Breast epithelium (tissue), 4 donors: ENCODE measurements at regions not wholly inside any gene's neighbourhood (a gene's known extent, or its start where the extent isn't known, plus 50 kb on each side); places are given as distances from the start of the nearest gene placed in this dataset.

ENCODE experiments used
- DNase-seq, 2 donors: peaks; one replicate each; pipeline ENCODE4 v3.0.0-alpha.2; 2019; ENCODE audit warnings: low spot score in 2 of 2
- H3K27ac ChIP-seq, 2 donors: fragments of 200-600 bp; sonication (generic) in 1 of 2; one replicate each; pipeline ENCODE4 v1.5.1; 2016 to 2019; ENCODE audit warnings: mild to moderate bottlenecking in 1 of 2
- H3K27me3 ChIP-seq, 2 donors: fragments of 200-600 bp; sonication (generic) in 1 of 2; one replicate each; pipeline versions ENCODE4 v1.5.1 to v1.6.0; 2017 to 2019; ENCODE audit warnings: control low read depth in 1 of 2, mild to moderate bottlenecking in 1 of 2
- H3K36me3 ChIP-seq: fragments of 200-600 bp; one replicate; pipeline ENCODE4 v1.5.1; 2019
- H3K4me1 ChIP-seq, 2 donors: fragments of 200-600 bp; sonication (generic); one replicate each; pipeline ENCODE4 v1.5.1; 2016 to 2019; ENCODE audit warnings: control low read depth in 1 of 2
- H3K4me3 ChIP-seq, 3 donors: fragments of 200-600 bp; sonication (generic); 1 replicate in 2 of 3; 2 replicates in 1 of 3; pipeline ENCODE4 v1.5.1; 2016 to 2019; ENCODE audit warnings: mild to moderate bottlenecking in 3 of 3, moderate library complexity in 2 of 3
- H3K9me3 ChIP-seq, 2 donors: fragments of 200-600 bp; sonication (generic) in 1 of 2; one replicate each; pipeline ENCODE4 v1.5.1; 2016 to 2019; ENCODE audit warnings: control low read depth in 1 of 2
- POLR2A ChIP-seq: fragments of 450-650 bp; IDR thresholded peaks from one replicate; pipeline ENCODE4 v1.6.1; 2016; ENCODE audit warnings: antibody characterized with exemption, mild to moderate bottlenecking, moderate library complexity
- POLR2AphosphoS5 ChIP-seq, 3 donors: sonication (generic); formaldehyde crosslinking; IDR thresholded peaks; one replicate each; pipeline ENCODE4 v1.6.1; 2017; ENCODE audit warnings: antibody characterized with exemption in 3 of 3
- intact Hi-C: fragments of 100-400 bp; cut with DNase I; formaldehyde crosslinking; loops from one replicate; pipeline ENCODE4 v1.15.1; 2023; ENCODE audit warnings: low total_unique reads
- TF ChIP-seq, protein P1 (sequence below), 3 donors: fragments of 450-650 bp; IDR thresholded peaks; one replicate each; pipeline ENCODE4 v1.5.1; 2016 to 2017; ENCODE audit warnings: antibody characterized with exemption in 3 of 3, mild to moderate bottlenecking in 3 of 3, moderate library complexity in 3 of 3

- Histone ChIP-seq H3K9me3 (no peaks in the 10 kb centered on the region), H3K4me3 (no peak overlapping the region), H3K27ac (peak overlapping the region; percentile 18 to 78), H3K4me1 (no peaks in the 10 kb centered on the region), H3K27me3 (no peaks in the 10 kb centered on the region), H3K36me3 (no peaks in the 10 kb centered on the region)
- TF ChIP-seq POLR2A = no peak
- peak in 2 of 3 donors; percentile 48 to 81 for TF ChIP-seq POLR2AphosphoS5 (IDR thresholded peaks at IDR 0.05)
- intact Hi-C loops = no loop called here
- DNase-seq = no peak
These were observed 61.1 kb upstream of the ZMIZ1 start for GRCh38 chr10:79007421-79008319.

DNA sequence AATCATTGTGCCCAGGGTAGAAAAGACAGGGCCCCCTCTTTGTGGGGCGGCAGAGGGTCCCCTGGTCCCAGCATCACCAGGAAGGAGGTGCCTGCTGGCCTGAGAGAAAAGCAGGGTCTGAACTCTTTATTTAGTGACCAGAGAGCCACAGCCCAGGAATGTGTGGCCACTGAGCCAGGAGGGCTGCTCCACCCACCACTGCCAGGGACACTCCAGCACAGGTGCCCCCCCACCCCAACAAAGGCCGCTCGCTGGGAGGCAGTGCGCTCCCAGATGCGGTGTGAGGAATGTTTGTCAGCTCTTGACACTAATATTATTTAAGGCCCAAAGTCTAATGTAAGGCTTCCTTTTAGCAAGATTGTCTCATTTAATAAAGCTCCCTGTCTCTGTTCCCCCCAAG, 59.6 kb upstream of the ZMIZ1 start:
- TF ChIP-seq POLR2AphosphoS5 (IDR thresholded peaks at IDR 0.05) (no peak), POLR2A (no peak)
- TF ChIP-seq, protein P1, sequence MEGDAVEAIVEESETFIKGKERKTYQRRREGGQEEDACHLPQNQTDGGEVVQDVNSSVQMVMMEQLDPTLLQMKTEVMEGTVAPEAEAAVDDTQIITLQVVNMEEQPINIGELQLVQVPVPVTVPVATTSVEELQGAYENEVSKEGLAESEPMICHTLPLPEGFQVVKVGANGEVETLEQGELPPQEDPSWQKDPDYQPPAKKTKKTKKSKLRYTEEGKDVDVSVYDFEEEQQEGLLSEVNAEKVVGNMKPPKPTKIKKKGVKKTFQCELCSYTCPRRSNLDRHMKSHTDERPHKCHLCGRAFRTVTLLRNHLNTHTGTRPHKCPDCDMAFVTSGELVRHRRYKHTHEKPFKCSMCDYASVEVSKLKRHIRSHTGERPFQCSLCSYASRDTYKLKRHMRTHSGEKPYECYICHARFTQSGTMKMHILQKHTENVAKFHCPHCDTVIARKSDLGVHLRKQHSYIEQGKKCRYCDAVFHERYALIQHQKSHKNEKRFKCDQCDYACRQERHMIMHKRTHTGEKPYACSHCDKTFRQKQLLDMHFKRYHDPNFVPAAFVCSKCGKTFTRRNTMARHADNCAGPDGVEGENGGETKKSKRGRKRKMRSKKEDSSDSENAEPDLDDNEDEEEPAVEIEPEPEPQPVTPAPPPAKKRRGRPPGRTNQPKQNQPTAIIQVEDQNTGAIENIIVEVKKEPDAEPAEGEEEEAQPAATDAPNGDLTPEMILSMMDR (IDR thresholded peaks at IDR 0.05) = no peak
- H3K27me3 ChIP-seq = no peaks in the 10 kb centered on the region
- H3K9me3 ChIP-seq = no peaks in the 10 kb centered on the region
- DNase-seq = no peak
- no peaks in the 10 kb centered on the region for H3K36me3 ChIP-seq
- H3K4me3 ChIP-seq = no peak overlapping the region
- intact Hi-C loops = no loop called here
- H3K4me1 ChIP-seq = no peaks in the 10 kb centered on the region
- H3K27ac ChIP-seq = no peak overlapping the region

GRCh38 chr10:79012567-79012966, 56.2 kb upstream of the ZMIZ1 start:
- Histone ChIP-seq H3K27ac (no peak overlapping the region), H3K27me3 (no peaks in the 10 kb centered on the region), H3K4me3 (no peak overlapping the region), H3K9me3 (no peaks in the 10 kb centered on the region), H3K36me3 (no peaks in the 10 kb centered on the region), H3K4me1 (no peaks in the 10 kb centered on the region)
- TF ChIP-seq, protein P1 (IDR thresholded peaks at IDR 0.05) = no peak
- no peak for TF ChIP-seq POLR2AphosphoS5 (IDR thresholded peaks at IDR 0.05)
- TF ChIP-seq POLR2A = no peak
- no peak for DNase-seq
- intact Hi-C loops = no loop called here

DNA sequence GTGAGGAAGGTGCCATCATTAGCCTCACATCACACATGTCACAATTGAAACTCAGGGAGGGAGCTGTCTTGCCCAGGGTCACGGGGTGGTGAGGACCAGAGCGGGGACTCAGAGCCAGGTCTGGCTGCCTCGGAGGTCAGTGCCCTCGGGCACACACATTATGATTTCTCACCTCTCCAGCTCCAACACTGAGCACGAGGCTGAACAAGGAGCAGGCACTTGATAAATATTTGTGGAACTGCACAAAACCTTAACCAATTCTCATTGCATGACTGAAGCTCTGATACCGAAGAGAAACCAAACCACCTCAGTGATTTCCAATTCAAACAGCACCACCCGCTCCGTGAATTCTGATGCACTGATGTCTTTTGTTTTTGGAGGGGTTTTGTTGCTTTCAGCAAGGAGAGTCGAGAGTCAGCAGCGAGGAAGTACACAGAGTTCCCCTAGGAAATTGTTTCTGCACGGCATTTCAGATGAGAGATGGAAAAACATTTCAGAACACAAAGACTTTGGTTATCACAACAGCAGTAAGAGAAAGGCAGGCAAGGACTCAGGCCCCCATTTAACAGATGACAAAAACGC, 55.3 kb upstream of the ZMIZ1 start:
- no peak for DNase-seq
- TF ChIP-seq, protein P1 (IDR thresholded peaks at IDR 0.05) = no peak
- no peak for TF ChIP-seq POLR2AphosphoS5 (IDR thresholded peaks at IDR 0.05)
- TF ChIP-seq POLR2A = no peak
- no peak overlapping the region for H3K27ac ChIP-seq
- intact Hi-C loops = no loop called here
- H3K36me3 ChIP-seq = no peaks in the 10 kb centered on the region
- no peaks in the 10 kb centered on the region for H3K27me3 ChIP-seq
- no peak overlapping the region for H3K4me3 ChIP-seq
- peaks cover 0 to 4% of the 10 kb centered on the region in 2 donors for H3K9me3 ChIP-seq
- no peaks in the 10 kb centered on the region for H3K4me1 ChIP-seq

- no peak for TF ChIP-seq POLR2AphosphoS5 (IDR thresholded peaks at IDR 0.05)
- no peak for TF ChIP-seq POLR2A
- TF ChIP-seq, protein P1 (IDR thresholded peaks at IDR 0.05) = no peak
- Histone ChIP-seq H3K4me3 (no peak overlapping the region), H3K36me3 (no peaks in the 10 kb centered on the region), H3K4me1 (no peaks in the 10 kb centered on the region), H3K27me3 (no peaks in the 10 kb centered on the region), H3K9me3 (peaks cover 0 to 4% of the 10 kb centered on the region in 2 donors), H3K27ac (no peak overlapping the region)
- intact Hi-C loops = no loop called here
- no peak for DNase-seq
These were observed 54.0 kb upstream of the ZMIZ1 start for GRCh38 chr10:79014796-79015195.
